Prostate gland (tissue), 2 donors: ENCODE measurements at regions not wholly inside any gene's neighbourhood (a gene's known extent, or its start where the extent isn't known, plus 50 kb on each side); places are given as distances from the start of the nearest gene placed in this dataset.

ENCODE experiments used
- DNase-seq: peaks from one replicate; pipeline ENCODE4 v3.0.0-alpha.2; 2019; ENCODE audit warnings: low spot score
- H3K27ac ChIP-seq, 2 donors: fragments of 200-600 bp; sonication (generic); 2 replicates each; pipeline ENCODE4 v1.5.1; 2017 to 2019
- H3K27me3 ChIP-seq: fragments of 200-600 bp; sonication (generic); replicated peaks from 2 replicates; pipeline ENCODE4 v1.5.1; 2019; ENCODE audit not compliant: insufficient read depth
- H3K36me3 ChIP-seq, 2 donors: fragments of 200-600 bp; sonication (generic); 1 replicate in 1 of 2; 2 replicates in 1 of 2; pipeline versions ENCODE4 v1.5.1 to v1.8.1; 2017 to 2019
- H3K4me1 ChIP-seq: fragments of 200-600 bp; sonication (generic); replicated peaks from 2 replicates; pipeline ENCODE4 v1.5.1; 2019
- H3K4me3 ChIP-seq, 2 donors: fragments of 200-600 bp; sonication (generic); 2 replicates each; pipeline ENCODE4 v1.5.1; 2017 to 2019
- H3K9me3 ChIP-seq: fragments of 200-600 bp; sonication (generic); 2 replicates; pipeline ENCODE4 v1.5.1; 2017
- POLR2A ChIP-seq: fragments of 450-650 bp; IDR thresholded peaks from one replicate; pipeline ENCODE4 v1.6.1; 2016; ENCODE audit warnings: antibody characterized with exemption, mild to moderate bottlenecking
- POLR2AphosphoS5 ChIP-seq: sonication (generic); formaldehyde crosslinking; IDR thresholded peaks from one replicate; pipeline ENCODE4 v1.6.1; 2017; ENCODE audit warnings: antibody characterized with exemption
- WGBS: methylation state at CpG from one replicate; pipeline ENCODE4 v1.1.5; 2018; 5-methylcytosine and 5-hydroxymethylcytosine counted together
- intact Hi-C: fragments of 100-400 bp; cut with DNase I; formaldehyde crosslinking; loops from one replicate; pipeline ENCODE4 v1.14.2; 2022
- TF ChIP-seq, protein P1 (sequence below), 4 experiments: fragments of 200-600 bp in 2 of 4; fragments of 450-650 bp in 2 of 4; sonication (generic) in 2 of 4; IDR thresholded peaks; 1 replicate in 3 of 4; 2 replicates in 1 of 4; pipeline ENCODE4 v1.5.1; 2016 to 2019; ENCODE audit warnings: antibody characterized with exemption in 4 of 4, mild to moderate bottlenecking in 2 of 4, moderate library complexity in 2 of 4

DNA sequence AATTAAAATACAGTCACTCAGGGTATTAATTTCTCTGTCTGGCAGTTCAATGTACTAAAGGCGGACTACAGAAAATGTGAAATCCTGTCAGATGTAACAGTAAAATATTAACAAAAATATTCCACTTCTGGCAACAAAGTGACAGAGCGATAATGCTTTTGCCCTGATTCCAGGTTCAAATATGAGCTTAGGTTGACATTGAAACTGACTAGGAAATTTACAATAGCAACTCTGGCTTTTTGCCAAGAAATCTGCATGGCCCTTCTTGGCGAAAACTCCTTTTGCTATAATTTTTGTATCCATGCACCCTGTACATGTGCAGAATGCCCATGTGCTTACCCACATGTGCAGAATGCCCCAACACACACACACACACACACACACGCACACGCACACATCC lies 552.2 kb downstream of the MDFIC start:
- H3K4me3 ChIP-seq: no peak overlapping the region
- no peak for DNase-seq
- WGBS: 91% methylated on average over 5 of the region's 5 CpGs
- no peaks in the 10 kb centered on the region for H3K9me3 ChIP-seq
- no peak for TF ChIP-seq POLR2A
- TF ChIP-seq, protein P1, sequence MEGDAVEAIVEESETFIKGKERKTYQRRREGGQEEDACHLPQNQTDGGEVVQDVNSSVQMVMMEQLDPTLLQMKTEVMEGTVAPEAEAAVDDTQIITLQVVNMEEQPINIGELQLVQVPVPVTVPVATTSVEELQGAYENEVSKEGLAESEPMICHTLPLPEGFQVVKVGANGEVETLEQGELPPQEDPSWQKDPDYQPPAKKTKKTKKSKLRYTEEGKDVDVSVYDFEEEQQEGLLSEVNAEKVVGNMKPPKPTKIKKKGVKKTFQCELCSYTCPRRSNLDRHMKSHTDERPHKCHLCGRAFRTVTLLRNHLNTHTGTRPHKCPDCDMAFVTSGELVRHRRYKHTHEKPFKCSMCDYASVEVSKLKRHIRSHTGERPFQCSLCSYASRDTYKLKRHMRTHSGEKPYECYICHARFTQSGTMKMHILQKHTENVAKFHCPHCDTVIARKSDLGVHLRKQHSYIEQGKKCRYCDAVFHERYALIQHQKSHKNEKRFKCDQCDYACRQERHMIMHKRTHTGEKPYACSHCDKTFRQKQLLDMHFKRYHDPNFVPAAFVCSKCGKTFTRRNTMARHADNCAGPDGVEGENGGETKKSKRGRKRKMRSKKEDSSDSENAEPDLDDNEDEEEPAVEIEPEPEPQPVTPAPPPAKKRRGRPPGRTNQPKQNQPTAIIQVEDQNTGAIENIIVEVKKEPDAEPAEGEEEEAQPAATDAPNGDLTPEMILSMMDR (IDR thresholded peaks at IDR 0.05): no peak
- TF ChIP-seq POLR2AphosphoS5: no peak
- H3K36me3 ChIP-seq: no peaks in the 10 kb centered on the region
- intact Hi-C loops: no loop called here
- no peaks in the 10 kb centered on the region for H3K27me3 ChIP-seq
- no peak overlapping the region for H3K27ac ChIP-seq
- H3K4me1 ChIP-seq: no peaks in the 10 kb centered on the region

DNA sequence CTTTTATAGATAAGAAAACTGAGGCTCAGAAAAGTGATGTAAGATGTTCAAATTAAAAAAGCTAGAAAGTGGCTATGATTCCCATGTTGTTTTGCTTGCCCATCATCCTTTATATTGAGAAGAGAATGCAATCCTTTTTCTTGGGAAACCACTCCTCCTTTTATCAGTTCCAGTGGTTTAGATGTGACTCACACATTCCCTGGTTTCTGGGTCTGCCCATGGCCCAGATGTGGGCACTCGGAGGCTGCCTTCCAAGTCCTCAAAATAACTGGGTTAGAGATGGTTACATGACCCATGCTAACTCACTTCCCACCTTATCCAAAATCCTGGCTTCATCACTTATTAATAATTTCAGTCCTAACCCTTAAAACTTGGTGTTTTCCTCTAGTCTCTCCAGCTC lies 550.0 kb downstream of the MDFIC start:
- H3K27me3 ChIP-seq: no peaks in the 10 kb centered on the region
- WGBS: 88% methylated on average over 1 of the region's 1 CpG
- DNase-seq: no peak
- no peak overlapping the region for H3K27ac ChIP-seq
- no peaks in the 10 kb centered on the region for H3K9me3 ChIP-seq
- intact Hi-C loops: no loop called here
- TF ChIP-seq, protein P1 (IDR thresholded peaks at IDR 0.05): no peak
- TF ChIP-seq POLR2AphosphoS5 (no peak), POLR2A (no peak)
- H3K4me1 ChIP-seq: no peaks in the 10 kb centered on the region
- H3K36me3 ChIP-seq: no peaks in the 10 kb centered on the region
- H3K4me3 ChIP-seq: no peak overlapping the region

DNA sequence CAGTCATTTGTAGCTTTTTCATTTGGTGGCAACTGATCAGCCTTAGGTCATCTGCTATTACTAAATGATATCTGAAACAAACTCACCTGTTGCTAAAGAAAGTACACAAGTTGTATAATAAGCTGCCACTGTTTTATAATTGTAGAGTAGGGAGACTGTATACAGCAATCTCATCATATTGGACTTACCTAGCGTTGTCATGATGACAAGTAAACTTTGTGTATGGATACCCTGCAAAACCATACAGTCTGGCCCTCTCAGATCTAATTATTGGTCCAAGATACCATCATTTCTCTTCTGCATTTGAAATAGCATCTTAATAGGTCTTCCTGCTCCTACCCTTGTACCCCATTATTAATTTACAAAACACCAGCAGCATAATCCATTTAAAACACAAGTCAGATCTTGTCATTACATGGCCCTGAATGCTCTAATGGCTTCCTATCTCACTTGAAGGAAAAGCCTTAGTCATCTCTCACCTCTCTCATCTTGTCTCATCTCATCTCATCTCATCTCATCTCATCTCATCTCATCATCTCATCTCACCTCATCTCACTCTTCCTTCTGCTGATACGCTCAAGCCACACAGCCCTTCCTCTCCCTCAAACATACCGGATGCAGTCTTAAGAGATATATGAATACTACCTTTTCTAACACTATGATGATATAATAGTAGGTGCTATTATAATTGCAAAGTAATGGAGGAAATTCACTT lies 540.6 kb downstream of the MDFIC start:
- intact Hi-C loops: no loop called here
- WGBS: 95% methylated on average over 3 of the region's 3 CpGs
- Histone ChIP-seq H3K36me3 (no peaks in the 10 kb centered on the region), H3K9me3 (no peaks in the 10 kb centered on the region), H3K4me3 (no peak overlapping the region), H3K4me1 (no peaks in the 10 kb centered on the region), H3K27me3 (no peaks in the 10 kb centered on the region), H3K27ac (no peak overlapping the region)
- TF ChIP-seq, protein P1 (IDR thresholded peaks at IDR 0.05): no peak
- TF ChIP-seq POLR2AphosphoS5 (no peak), POLR2A (no peak)
- no peak for DNase-seq

DNA sequence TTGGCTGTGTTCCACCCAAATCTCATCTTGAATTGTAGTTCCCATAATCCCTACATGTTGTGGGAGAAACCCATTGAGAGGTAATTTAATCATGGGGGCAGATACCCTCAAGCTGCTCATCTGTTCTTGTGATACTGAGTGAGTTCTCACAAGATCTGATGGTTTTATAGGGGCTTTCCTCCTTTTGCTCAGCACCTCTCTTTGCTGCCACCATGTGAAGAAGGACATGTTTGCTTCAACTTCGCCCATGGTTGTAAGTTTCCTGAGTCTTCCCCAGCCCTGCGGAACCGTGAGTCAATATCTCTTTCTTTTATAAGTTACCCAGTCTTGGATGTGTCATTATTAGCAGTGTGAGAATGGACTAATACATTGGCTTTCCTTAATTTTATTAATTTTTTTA lies 527.8 kb downstream of the MDFIC start:
- Histone ChIP-seq H3K27me3 (no peaks in the 10 kb centered on the region), H3K4me1 (no peaks in the 10 kb centered on the region), H3K36me3 (no peaks in the 10 kb centered on the region), H3K4me3 (no peak overlapping the region), H3K9me3 (no peaks in the 10 kb centered on the region), H3K27ac (no peak overlapping the region)
- 96% methylated on average over 3 of the region's 3 CpGs for WGBS
- intact Hi-C loops: no loop called here
- no peak for DNase-seq
- no peak for TF ChIP-seq POLR2AphosphoS5
- no peak for TF ChIP-seq POLR2A
- TF ChIP-seq, protein P1 (IDR thresholded peaks at IDR 0.05): no peak

DNA sequence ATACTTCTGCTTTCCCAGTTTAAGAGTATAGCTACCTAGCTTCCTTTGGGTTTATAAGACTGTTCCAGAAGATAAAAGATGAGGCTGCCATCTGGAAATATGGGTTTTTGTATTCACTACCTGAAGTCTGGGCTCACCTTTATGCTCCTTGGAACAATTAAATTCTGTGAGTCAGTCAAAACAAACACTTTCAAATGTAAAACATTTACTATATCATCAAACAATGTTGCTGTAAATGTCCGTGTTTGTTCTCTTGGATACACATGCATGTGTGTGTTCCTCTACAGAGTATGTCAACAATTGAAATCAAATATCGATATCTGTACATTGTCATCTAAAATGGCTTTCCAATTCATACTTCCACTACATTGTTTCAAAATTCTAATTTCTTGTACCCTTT lies 525.6 kb downstream of the MDFIC start:
- Histone ChIP-seq H3K4me1 (no peaks in the 10 kb centered on the region), H3K36me3 (no peaks in the 10 kb centered on the region), H3K27ac (no peak overlapping the region), H3K9me3 (no peaks in the 10 kb centered on the region), H3K4me3 (no peak overlapping the region), H3K27me3 (no peaks in the 10 kb centered on the region)
- intact Hi-C loops: no loop called here
- TF ChIP-seq, protein P1 (IDR thresholded peaks at IDR 0.05): no peak
- TF ChIP-seq POLR2AphosphoS5: peak; percentile 27
- no peak for TF ChIP-seq POLR2A
- no peak for DNase-seq
- WGBS: 50% methylated on average over 2 of the region's 2 CpGs
